ENCODE measurements at regions not wholly inside any gene's neighbourhood (a gene's known extent, or its start where the extent isn't known, plus 50 kb on each side); places are given as distances from the start of the nearest gene placed in this dataset.

DNA sequence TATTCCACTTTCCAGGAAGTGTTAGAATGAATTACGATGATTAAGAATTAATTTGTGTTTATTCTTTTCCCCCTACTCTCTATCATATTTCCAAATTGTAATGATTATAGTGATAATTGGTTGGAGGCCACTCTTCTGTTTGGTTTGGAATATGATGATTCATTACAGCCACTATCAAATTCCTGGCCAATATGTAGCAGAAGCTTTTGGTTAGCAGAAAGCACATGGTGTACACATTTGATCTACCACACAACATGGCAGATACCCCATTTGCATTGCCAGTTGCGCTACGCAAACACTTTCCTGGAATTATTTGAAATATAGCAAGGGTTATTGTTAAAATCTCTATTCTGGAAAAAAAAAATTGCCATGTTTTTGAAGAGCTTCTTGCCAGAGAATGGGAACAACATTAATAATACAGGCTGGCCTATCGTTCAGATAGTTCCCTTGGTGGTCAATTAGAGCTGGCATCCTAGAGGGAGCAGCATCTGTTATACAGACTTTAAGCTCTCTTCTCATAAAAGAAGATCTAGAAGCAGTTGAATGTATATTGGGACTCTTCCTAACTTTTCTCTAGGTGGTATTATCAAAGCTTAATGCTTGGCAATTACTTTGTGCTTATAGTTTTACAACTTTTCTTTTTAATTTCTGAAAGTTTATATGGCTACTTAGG, 455.0 kb upstream of the ACTBL2 start:
- Histone ChIP-seq H3K27ac (ENCODE audit: low read depth, low read length) (no peak overlapping the region), H3K4me1 (ENCODE audit: control insufficient read depth, insufficient read depth, low read length) (no peaks in the 10 kb centered on the region), H3K36me3 (ENCODE audit: control insufficient read depth, insufficient read depth, low read length) (no peaks in the 10 kb centered on the region), H3K9me3 (ENCODE audit: control insufficient read depth, low read length) (no peaks in the 10 kb centered on the region), H3K4me3 (ENCODE audit: low read length) (no peak overlapping the region), H3K27me3 (ENCODE audit: control insufficient read depth, insufficient read depth, low read length, poor library complexity, severe bottlenecking) (no peaks in the 10 kb centered on the region), H3K9ac (ENCODE audit: extremely low read depth, low read length, poor library complexity, severe bottlenecking) (no peak overlapping the region)
- Mint-ChIP-seq H3K36me3 (ENCODE audit: low read depth) (no peaks in the 10 kb centered on the region), H3K4me3 (no peak overlapping the region), H3K4me1 (no peaks in the 10 kb centered on the region), H3K27ac (no peak overlapping the region), H3K27me3 (ENCODE audit: insufficient read depth) (no peaks in the 10 kb centered on the region), H3K9me3 (no peaks in the 10 kb centered on the region)
- WGBS, 2 experiments (ENCODE audit: insufficient coverage in 1 of 2, insufficient read length in 1 of 2) = 96 to 97% methylated on average over 3 of the region's 4 CpGs
- TF ChIP-seq, protein P1, sequence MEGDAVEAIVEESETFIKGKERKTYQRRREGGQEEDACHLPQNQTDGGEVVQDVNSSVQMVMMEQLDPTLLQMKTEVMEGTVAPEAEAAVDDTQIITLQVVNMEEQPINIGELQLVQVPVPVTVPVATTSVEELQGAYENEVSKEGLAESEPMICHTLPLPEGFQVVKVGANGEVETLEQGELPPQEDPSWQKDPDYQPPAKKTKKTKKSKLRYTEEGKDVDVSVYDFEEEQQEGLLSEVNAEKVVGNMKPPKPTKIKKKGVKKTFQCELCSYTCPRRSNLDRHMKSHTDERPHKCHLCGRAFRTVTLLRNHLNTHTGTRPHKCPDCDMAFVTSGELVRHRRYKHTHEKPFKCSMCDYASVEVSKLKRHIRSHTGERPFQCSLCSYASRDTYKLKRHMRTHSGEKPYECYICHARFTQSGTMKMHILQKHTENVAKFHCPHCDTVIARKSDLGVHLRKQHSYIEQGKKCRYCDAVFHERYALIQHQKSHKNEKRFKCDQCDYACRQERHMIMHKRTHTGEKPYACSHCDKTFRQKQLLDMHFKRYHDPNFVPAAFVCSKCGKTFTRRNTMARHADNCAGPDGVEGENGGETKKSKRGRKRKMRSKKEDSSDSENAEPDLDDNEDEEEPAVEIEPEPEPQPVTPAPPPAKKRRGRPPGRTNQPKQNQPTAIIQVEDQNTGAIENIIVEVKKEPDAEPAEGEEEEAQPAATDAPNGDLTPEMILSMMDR (conservative IDR thresholded peaks at IDR 0.05) = no peak
- no peak for DNase-seq

- Mint-ChIP-seq H3K27ac (no peak overlapping the region), H3K27me3 (ENCODE audit: insufficient read depth) (no peaks in the 10 kb centered on the region), H3K4me1 (no peaks in the 10 kb centered on the region), H3K4me3 (no peak overlapping the region), H3K36me3 (ENCODE audit: low read depth) (no peaks in the 10 kb centered on the region), H3K9me3 (no peaks in the 10 kb centered on the region)
- TF ChIP-seq, protein P1 (conservative IDR thresholded peaks at IDR 0.05) = no peak
- Histone ChIP-seq H3K27ac (ENCODE audit: low read depth, low read length) (no peak overlapping the region), H3K4me3 (ENCODE audit: low read length) (no peak overlapping the region), H3K36me3 (ENCODE audit: control insufficient read depth, insufficient read depth, low read length) (no peaks in the 10 kb centered on the region), H3K9ac (ENCODE audit: extremely low read depth, low read length, poor library complexity, severe bottlenecking) (no peak overlapping the region), H3K27me3 (ENCODE audit: control insufficient read depth, insufficient read depth, low read length, poor library complexity, severe bottlenecking) (no peaks in the 10 kb centered on the region), H3K9me3 (ENCODE audit: control insufficient read depth, low read length) (no peaks in the 10 kb centered on the region), H3K4me1 (ENCODE audit: control insufficient read depth, insufficient read depth, low read length) (no peaks in the 10 kb centered on the region)
- DNase-seq = no peak
- 88 to 92% methylated on average over 1 to 3 of the region's 3 CpGs for WGBS, 2 experiments (ENCODE audit: insufficient coverage in 1 of 2, insufficient read length in 1 of 2)
Measured at GRCh38 chr5:57937025-57937424, 454.4 kb upstream of the ACTBL2 start.

DNA sequence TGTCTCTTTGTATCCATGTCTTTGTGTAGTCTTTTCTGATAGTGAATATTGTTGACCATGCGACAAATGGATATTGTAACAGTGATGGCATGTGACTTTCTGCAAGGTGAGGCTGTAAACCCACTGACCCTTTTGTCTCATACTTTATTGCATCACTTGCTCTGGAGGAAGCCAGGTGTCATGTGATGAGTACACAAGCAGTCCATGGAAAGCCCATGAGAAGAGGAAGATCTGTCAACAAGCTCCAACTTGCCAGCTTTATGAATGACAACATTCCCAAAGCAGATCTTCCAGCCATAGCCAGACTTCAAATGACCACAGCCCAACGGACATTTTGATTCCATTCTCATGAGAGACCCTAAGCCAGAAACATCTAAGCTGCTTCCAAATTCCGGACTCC, 450.1 kb upstream of the ACTBL2 start:
- no peak for DNase-seq
- H3K9me3 ChIP-seq (ENCODE audit: control insufficient read depth, low read length) = peaks cover 4% of the 10 kb centered on the region
- Mint-ChIP-seq H3K4me1 (no peaks in the 10 kb centered on the region), H3K27ac (no peak overlapping the region), H3K4me3 (no peak overlapping the region), H3K27me3 (ENCODE audit: insufficient read depth) (no peaks in the 10 kb centered on the region), H3K36me3 (ENCODE audit: low read depth) (no peaks in the 10 kb centered on the region), H3K9me3 (peaks cover 9% of the 10 kb centered on the region)
- H3K27me3 ChIP-seq (ENCODE audit: control insufficient read depth, insufficient read depth, low read length, poor library complexity, severe bottlenecking) = no peaks in the 10 kb centered on the region
- H3K4me3 ChIP-seq (ENCODE audit: low read length) = no peak overlapping the region
- no peaks in the 10 kb centered on the region for H3K36me3 ChIP-seq (ENCODE audit: control insufficient read depth, insufficient read depth, low read length)
- H3K9ac ChIP-seq (ENCODE audit: extremely low read depth, low read length, poor library complexity, severe bottlenecking) = no peak overlapping the region
- no peaks in the 10 kb centered on the region for H3K4me1 ChIP-seq (ENCODE audit: control insufficient read depth, insufficient read depth, low read length)
- TF ChIP-seq, protein P1 (conservative IDR thresholded peaks at IDR 0.05) = no peak
- no peak overlapping the region for H3K27ac ChIP-seq (ENCODE audit: low read depth, low read length)
- WGBS, 2 experiments (ENCODE audit: insufficient coverage in 1 of 2, insufficient read length in 1 of 2) = 50 to 63% methylated on average over 2 to 3 of the region's 3 CpGs

Measured in endodermal cell (in vitro differentiated cells).